ENCODE measurements at regions not wholly inside any gene's neighbourhood (a gene's known extent, or its start where the extent isn't known, plus 50 kb on each side); places are given as distances from the start of the nearest gene placed in this dataset.
A peak's percentile ranks its signal among the peaks of the same experiment; 100 is the strongest.
"Not testable (repeated sequence)": the region's sequence is repeated elsewhere in the genome, so short reads cannot be mapped to it uniquely, and the experiment has no call there.

GRCh38 chr10:61263518-61263917 lies 189.7 kb downstream of the TMEM26 start:
- TF ChIP-seq CTCF (IDR thresholded peaks at IDR 0.05), result no peak
- H3K9me3 Mint-ChIP-seq (ENCODE audit: low read depth), result peaks cover 5% of the 10 kb centered on the region
- no peak overlapping the region for H3K4me3 Mint-ChIP-seq (ENCODE audit: unreplicated experiment)
- H3K27ac Mint-ChIP-seq (ENCODE audit: unreplicated experiment), result no peak overlapping the region
- peaks cover 2% of the 10 kb centered on the region for H3K27me3 Mint-ChIP-seq (ENCODE audit: low read depth)
- H3K4me1 Mint-ChIP-seq (ENCODE audit: low read depth), result peaks cover 21% of the 10 kb centered on the region
- H3K36me3 Mint-ChIP-seq (ENCODE audit: low read depth), result no peaks in the 10 kb centered on the region
- DNase-seq (ENCODE audit: low spot score), result no peak

GRCh38 chr10:61262486-61263261 lies 190.5 kb downstream of the TMEM26 start:
- Mint-ChIP-seq H3K9me3 (ENCODE audit: low read depth) (peaks cover 5% of the 10 kb centered on the region), H3K4me3 (ENCODE audit: unreplicated experiment) (no peak overlapping the region), H3K4me1 (ENCODE audit: low read depth) (peaks cover 21% of the 10 kb centered on the region), H3K27ac (ENCODE audit: unreplicated experiment) (peak overlapping the region; percentile 83), H3K27me3 (ENCODE audit: low read depth) (no peaks in the 10 kb centered on the region), H3K36me3 (ENCODE audit: low read depth) (no peaks in the 10 kb centered on the region)
- DNase-seq (ENCODE audit: low spot score), result no peak
- TF ChIP-seq CTCF (IDR thresholded peaks at IDR 0.05), result no peak

GRCh38 chr10:61257956-61258496 lies 195.2 kb downstream of the TMEM26 start:
- H3K27me3 Mint-ChIP-seq (ENCODE audit: low read depth), result peaks cover 11% of the 10 kb centered on the region
- H3K4me1 Mint-ChIP-seq (ENCODE audit: low read depth), result peaks cover 15% of the 10 kb centered on the region
- H3K4me3 Mint-ChIP-seq (ENCODE audit: unreplicated experiment), result no peak overlapping the region
- peaks cover 29% of the 10 kb centered on the region for H3K9me3 Mint-ChIP-seq (ENCODE audit: low read depth)
- DNase-seq (ENCODE audit: low spot score), result no peak
- H3K36me3 Mint-ChIP-seq (ENCODE audit: low read depth), result peaks cover 12% of the 10 kb centered on the region
- no peak for TF ChIP-seq CTCF (IDR thresholded peaks at IDR 0.05)
- no peak overlapping the region for H3K27ac Mint-ChIP-seq (ENCODE audit: unreplicated experiment)

GRCh38 chr10:61257136-61257535 lies 196.0 kb downstream of the TMEM26 start:
- peaks cover 12% of the 10 kb centered on the region for H3K36me3 Mint-ChIP-seq (ENCODE audit: low read depth)
- no peak for DNase-seq (ENCODE audit: low spot score)
- peaks cover 6% of the 10 kb centered on the region for H3K4me1 Mint-ChIP-seq (ENCODE audit: low read depth)
- peaks cover 14% of the 10 kb centered on the region for H3K27me3 Mint-ChIP-seq (ENCODE audit: low read depth)
- peaks cover 30% of the 10 kb centered on the region for H3K9me3 Mint-ChIP-seq (ENCODE audit: low read depth)
- no peak overlapping the region for H3K27ac Mint-ChIP-seq (ENCODE audit: unreplicated experiment)
- no peak for TF ChIP-seq CTCF (IDR thresholded peaks at IDR 0.05)
- H3K4me3 Mint-ChIP-seq (ENCODE audit: unreplicated experiment), result no peak overlapping the region

- H3K9me3 Mint-ChIP-seq (ENCODE audit: low read depth), result peaks cover 30% of the 10 kb centered on the region
- H3K4me1 Mint-ChIP-seq (ENCODE audit: low read depth); DNase-seq (ENCODE audit: low spot score); H3K27ac Mint-ChIP-seq (ENCODE audit: unreplicated experiment); H3K4me3 Mint-ChIP-seq (ENCODE audit: unreplicated experiment): not testable (repeated sequence)
- H3K36me3 Mint-ChIP-seq (ENCODE audit: low read depth), result peaks cover 12% of the 10 kb centered on the region
- H3K27me3 Mint-ChIP-seq (ENCODE audit: low read depth), result peaks cover 38% of the 10 kb centered on the region
Measured at GRCh38 chr10:61252326-61252725, 200.9 kb downstream of the TMEM26 start.

- DNase-seq (ENCODE audit: low spot score), result no peak
- no peak overlapping the region for H3K27ac Mint-ChIP-seq (ENCODE audit: unreplicated experiment)
- H3K36me3 Mint-ChIP-seq (ENCODE audit: low read depth), result peaks cover 12% of the 10 kb centered on the region
- H3K4me1 Mint-ChIP-seq (ENCODE audit: low read depth), result peaks cover 2% of the 10 kb centered on the region
- H3K4me3 Mint-ChIP-seq (ENCODE audit: unreplicated experiment), result no peak overlapping the region
- H3K9me3 Mint-ChIP-seq (ENCODE audit: low read depth), result peaks cover 30% of the 10 kb centered on the region
- H3K27me3 Mint-ChIP-seq (ENCODE audit: low read depth), result peaks cover 41% of the 10 kb centered on the region
- TF ChIP-seq CTCF (IDR thresholded peaks at IDR 0.05), result no peak
Measured at GRCh38 chr10:61251089-61251488, 202.1 kb downstream of the TMEM26 start.

Measured in chondrocyte (in vitro differentiated cells).